ENCODE measurements at regions not wholly inside any gene's neighbourhood (a gene's known extent, or its start where the extent isn't known, plus 50 kb on each side); places are given as distances from the start of the nearest gene placed in this dataset.

DNA sequence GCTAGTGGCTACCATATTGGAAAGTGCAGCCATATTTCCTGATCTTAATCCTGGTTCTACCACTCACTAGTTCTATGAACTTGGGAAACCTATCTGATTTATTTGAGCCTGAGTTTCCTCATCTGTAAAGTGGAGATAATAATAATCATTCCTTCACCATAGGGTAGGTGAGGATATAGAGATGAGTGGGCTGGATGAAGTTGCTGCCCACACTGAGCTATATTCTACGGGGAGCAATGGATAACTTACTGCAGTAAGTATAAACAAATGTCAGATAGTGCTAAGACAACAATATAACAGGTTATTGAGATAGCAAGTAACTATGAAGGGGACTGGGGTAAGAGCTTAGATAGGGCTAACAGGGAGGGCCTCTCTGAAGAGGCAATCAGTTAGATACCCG, 251.5 kb upstream of the ADAMTS9 start:
- DNase-seq = no peak

DNA sequence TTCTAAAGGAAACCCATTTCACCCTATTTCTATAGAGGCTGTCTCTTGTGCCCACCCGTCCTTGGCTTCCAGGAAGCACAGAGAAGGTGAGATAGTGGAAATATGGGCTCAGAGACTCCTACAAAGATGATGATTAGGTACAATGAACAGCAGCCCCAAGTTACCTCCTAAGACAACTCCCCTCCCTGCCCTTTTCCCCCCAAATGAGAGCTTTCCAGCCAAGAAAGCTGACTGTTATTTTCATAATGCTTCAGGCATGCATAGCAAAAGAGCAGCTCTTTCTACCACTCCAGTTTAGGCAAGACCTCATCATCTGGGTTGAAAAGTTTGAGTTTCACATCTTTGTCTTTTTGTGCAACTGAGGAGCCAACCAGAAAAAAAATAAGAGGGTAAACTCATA, 248.8 kb upstream of the ADAMTS9 start:
- no peak for DNase-seq

DNA sequence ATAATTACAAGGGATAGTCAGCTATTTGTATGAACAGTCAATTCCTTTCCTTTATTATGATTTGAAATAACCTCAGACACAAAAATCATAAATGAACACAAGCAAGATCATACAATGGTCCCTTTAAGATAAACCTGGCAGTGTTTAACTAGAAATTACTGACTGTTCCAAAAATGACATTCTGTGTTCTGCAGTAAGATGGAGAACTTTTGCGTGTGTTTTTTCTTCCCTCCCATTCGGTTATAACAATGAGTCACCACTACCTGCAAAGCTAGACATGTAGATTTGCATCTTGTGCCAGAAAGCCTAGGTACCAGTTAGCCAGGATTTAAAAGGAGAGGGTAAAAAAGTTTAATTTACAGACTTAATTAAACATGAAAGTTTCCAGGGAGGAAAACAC, 248.2 kb upstream of the ADAMTS9 start:
- DNase-seq = no peak

DNA sequence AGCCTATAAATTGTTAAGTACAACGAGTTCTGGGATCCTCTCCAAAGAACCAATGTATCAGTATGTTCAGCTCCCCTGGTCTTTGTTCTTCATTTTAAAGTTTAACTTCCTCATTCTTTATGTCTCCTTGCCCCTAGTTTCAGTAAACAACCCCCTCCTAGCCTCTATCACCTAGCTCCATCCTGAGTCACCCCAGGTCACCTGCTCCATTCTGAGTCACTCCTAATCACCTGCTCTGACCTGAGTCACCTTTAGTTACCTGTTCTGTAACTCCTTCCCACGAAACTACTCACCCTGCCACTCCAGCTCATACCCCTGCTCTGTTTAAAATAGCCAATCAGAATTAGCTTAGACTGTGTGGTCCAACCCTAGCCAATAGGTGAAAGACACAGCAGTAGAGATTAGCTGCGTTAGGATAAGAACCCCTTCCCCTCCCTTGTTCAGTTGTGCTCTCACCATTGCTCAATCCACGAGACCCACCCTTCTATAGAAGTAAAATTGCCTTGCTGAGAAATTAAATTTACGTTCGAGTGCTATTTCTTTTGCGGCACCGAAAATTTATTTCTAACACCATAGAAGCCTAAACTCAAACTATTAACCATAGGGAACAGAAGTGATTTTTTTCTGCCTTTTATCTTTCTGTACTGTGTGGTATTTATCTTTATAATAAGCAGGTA, 245.0 kb upstream of the ADAMTS9 start:
- DNase-seq = no peak

DNA sequence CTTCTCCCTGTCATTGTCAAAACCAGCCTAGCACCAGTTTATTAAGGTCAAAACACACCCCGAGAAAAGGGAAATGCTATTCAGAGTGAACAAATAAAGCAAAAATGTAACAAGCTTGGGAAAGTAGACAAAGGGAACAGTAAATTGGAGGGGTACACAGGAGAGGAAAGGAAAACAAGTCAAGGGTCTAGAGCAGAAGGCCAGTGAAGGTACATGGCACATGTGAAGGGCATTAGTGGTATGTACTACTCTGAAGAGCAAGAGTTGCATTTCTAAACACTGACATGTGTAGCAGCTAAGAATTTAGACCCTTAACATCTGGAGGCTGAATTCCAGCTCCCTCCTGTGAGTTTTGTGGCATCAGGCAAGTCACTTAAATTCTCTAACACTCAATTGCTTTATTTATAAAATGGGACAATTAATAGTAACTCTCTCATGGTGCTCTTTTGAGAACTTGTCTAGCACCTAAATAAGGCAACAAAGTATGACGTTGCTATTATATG, 244.3 kb upstream of the ADAMTS9 start:
- DNase-seq = no peak

DNA sequence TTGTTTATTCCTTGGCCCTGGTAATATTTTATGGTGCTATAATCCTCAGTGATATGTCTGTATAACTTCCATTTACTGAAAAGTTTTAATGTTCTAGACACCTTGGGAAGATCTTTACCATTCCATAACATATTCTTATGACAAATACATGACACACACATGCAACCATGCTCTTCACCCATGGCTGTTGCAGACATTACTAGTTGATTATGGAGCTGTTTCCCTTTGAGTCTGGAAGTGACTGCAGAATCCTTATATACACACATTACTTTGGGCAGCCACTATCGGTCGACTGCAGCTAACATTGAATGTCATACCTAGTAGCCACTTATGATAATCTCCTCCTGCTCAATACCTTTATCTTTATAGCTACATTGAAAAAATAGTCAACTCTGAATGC, 243.1 kb upstream of the ADAMTS9 start:
- no peak for DNase-seq

DNA sequence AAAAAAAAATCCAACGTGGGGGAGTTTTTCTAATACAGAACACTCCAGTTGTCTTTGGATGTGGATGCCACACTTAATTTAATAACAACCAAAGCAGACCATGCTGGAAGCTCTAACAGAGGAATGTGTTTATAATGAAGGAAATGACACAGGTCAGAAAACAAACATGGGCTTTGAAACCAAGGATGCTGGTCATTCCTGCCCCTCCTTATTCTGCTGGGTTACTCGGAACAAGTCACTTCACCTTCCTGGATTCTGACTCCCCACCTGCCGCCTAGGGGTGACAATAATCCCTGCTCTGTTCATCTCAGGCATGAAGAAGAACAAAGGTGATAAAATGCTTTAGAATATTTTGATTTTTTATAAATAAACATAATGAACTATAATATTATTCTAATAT, 240.9 kb upstream of the ADAMTS9 start:
- no peak for DNase-seq

DNA sequence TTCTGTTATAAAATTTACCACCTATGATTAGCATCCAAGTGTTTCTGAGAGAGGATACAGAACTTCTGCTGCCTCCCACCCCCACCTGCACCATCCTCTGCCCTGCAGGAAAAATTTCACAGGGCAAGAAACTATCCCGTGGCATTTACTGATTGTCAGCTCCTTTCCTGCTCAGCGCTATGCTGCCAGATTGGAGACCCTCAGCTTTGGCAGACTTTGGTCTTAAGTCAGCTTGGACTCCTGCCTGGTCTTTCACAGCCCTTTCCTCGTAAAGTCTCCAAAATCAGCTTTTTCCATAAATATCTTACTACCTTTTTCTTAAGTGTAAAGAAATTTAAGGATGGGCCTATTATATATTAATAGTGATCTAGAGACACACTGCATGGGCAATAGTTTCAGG, 239.9 kb upstream of the ADAMTS9 start:
- no peak for DNase-seq

DNA sequence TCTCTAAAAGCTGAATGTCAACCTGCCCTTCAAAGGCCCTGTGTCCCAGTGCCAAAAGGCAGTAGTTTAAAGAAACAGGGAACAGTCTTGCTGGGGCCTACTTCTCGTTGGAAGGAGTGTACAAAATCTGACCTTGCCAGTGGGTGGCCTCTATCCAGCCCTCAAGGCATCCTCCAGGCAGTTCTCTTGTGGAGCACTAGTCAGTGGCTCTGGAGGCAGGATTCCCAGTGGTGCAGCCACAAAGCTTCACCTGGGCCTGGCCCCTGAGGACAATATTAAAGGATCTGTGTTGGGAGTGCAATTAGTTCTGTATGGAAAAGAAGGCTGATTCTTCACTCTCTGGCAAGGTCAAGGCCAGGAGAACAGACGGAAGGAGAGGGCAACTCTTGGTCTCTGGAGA, 237.8 kb upstream of the ADAMTS9 start:
- DNase-seq = no peak

DNA sequence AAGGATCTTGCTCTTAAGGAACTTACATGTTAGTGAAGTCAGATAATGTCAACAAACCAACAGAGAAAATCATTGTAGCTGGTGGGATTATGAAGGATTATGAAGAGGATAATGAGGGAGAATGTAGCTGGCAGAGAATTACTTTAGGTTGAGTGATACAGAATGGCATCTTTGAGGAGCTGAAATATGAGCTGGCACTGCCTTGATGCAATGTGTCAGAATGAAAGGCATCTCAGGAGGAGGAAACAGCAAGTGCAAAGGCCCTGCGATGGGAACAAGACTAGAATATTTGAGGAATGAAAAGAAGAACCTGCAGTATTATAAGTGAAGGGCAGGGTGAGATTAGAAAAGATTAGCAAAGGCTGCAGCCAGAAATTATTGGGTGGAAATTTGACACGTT, 237.2 kb upstream of the ADAMTS9 start:
- DNase-seq = no peak

DNA sequence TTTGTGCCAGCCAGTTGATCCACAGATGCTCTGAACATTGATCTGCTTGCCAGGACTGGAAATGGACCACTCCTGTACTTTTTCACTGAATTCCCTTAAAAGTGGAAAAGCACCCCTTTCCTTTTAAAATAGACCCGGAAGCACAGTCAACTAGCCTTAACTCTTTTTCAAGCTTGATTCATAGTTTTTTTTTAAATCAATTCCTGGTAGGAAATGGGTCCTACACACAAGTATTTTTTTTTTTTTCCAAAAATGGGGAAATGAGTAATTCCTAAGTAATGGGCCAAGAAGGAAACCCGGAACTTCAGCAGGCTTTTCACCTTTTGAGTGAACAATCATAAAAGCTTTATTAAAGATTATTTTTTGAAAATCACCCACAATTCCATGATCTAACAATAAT, 234.4 kb upstream of the ADAMTS9 start:
- DNase-seq = no peak

DNA sequence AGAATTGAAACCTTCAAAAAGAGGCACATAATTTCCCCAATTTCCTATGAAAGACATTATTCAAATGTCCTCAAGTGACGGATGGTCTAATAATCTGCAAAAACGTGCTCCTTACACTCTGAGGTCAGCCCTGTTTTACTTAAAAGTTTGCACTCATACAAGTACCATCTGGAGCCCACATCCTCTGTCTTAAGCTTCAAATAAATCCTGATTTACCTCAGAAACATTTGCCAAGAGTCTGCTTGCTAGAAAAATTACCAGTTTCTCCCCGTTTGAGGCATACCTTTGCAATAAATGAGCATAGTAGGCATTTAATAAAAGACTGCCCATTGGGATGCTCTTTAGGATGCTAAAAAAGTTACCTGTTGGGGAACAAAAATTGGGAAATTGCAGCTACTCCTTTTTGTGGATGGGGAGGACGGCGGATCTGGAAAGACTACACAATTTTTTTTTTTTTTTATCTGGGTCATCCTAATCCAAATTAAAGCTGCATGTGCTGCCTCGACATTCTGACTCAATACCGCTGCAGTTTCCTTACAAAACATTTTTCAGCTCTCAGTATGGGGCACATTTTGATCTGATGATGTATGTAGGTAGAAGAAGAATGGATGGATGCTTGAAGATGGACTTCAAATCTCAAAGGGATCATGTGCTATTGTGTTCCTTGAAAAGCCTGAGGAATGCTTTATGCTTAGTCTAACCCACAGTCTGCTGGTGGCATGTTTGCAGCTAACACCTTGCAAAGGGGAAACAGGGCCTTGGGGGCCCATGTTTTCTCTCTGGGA, 233.7 kb upstream of the ADAMTS9 start:
- DNase-seq = no peak

DNA sequence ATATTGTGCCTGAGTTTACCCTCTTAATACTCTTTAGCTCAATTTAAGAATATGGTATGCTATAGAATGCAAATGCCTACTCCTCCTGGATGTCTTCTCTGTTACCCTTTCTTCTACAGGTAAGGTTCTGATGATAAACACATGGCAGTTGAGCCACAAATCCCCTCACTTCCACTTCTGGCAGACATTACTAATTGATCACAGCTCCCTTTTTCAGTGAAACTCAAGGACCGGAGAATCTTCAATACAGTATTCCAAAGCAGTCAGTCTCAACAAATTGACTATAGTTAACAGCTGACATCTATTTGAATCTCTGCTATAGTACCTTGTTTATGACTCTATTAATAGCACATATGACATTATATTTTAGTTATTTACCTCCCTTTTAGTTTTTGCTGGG, 232.1 kb upstream of the ADAMTS9 start:
- no peak for DNase-seq

DNA sequence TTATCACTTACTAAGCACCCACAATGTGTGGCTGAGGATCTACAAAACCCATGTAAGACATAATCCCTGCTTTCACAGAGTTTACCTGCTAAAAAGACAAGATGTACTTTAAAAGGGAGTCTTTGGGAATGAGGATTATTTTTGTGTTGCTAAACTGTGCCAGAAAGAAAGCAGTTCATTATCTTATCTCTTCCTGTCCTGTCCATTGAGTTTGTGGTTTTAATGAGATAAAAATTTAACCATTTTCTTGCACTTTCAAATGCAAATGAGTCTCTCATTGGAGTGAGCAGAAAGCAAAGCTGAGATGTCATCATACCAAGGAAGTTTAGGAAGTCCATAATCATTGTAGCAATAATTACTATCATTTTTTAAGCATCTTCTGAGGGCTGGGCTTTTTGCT, 231.2 kb upstream of the ADAMTS9 start:
- DNase-seq = no peak

DNA sequence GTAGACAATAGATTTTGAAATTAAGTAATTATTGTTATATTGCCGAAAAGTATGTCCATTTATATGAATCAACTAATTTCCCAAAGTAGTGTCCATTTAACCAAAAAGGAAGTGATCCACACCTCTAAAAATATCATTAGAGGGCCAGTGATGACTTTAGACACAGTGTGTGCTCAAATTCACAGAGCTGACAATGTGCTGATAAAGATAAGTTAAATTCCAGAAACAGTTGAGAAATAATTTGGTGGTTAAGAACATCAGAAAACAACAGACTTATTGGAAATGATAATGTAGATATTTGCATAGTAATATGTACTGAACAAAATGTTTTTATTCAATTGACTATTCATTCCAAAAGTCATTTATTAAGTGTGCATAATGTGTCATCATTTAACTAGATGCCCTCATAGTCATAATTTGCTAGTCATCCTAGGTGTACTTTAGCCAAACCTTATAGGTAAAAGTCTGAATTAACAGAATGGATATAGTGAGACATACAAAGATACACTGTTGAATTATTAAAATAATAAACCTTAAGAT, 230.2 kb upstream of the ADAMTS9 start:
- no peak for DNase-seq

DNA sequence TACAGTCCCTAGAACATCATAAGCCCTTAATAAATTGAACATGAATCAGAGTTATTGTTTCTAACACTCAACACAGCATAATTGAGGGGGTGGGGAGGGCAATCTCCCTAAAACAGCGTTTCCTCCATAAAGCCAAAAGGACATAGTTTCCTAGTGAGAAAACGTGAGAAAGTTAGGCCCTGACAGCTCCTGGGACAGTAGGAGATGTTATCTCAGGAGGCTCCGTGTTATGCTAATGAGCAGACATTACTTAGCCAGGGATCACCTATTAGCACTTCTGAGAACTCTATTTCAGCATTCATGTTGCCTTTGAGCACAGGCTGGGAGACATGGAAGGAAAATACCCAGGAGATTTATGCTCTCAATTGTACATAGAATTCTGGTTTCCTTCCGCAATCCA, 229.1 kb upstream of the ADAMTS9 start:
- DNase-seq = no peak

DNA sequence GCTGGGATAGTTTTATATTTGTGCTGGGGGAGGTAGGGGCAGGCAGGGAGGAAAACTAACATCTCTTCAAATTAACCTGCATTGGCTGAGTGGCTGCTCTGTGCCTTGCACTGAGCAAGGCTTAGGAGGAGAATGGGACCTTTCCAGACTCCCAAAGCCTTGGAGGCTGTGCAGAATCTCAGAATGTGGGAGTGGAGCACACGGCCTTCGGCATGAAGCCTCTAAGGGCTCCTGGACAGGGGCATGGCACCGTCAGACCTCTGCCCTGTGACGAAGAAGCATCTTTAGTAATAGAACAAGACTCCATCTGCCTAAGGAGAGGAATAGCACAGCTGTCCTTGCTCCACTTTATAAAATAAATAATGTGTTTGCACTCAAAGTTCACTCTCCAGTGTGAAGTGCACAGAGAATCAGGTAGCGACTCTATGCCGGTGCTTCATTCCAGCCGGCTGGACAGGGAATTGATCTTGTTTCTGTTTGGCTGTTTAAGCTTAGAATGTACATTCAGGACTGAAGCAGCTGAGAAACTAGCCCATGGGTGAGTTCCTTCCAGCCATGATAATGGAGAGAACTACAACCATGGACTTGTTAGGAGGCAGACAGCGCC, 228.5 kb upstream of the ADAMTS9 start:
- DNase-seq = no peak

DNA sequence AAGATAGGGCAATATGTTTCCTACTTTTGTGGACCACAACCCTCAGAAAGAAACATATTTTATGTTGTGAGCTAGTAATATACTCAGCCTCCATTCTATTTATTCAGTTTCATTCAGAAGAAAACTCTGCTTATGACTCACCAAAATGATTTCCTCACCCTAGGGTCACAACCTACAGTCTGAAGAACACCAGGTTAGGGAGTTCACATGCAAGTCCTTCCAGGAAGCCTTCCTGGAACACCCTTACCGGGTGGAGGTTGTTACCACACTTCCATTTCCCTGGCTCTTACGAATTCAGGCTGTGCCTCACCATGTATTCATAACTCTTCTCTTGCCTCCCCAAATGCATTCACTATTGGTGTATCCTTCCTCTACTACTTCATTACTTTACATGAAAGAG, 228.0 kb upstream of the ADAMTS9 start:
- DNase-seq = no peak

DNA sequence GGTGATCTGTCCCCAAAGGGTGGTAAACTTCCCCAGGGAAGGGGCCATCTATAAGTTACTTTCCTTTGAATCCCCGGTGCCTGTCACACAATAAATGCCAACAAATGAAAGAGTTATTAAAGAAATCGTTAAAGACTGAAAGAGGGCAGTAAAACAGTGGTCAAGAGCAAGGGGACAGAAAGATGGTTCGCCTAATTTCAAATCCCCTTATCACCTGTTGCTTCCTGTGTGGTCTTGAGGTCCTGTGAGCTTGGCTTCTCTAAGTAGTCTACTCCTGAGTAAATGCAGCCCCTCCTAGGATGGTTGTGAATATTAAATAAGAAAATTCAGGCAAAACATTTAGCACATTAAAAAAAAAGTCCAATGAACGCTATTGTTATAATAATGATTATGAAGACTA, 225.7 kb upstream of the ADAMTS9 start:
- DNase-seq = no peak

DNA sequence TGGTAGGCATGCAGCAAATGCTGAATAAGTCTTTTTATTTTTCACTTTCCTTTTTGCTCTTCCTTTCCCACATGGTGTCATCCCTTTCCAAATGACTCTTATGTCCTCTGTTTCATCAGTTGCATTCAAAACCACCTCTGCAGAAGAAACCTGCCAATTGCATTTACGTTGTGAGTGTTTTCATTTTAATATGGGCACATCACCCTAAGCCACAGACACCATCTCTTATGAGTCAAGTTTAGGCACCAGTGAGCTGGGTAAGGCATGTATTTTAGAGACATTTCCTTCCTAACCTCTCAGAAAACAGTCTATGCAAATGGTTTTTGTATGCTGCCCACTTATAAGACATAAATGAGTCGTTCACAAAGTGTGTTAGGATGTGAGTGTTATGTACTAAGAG, 223.3 kb upstream of the ADAMTS9 start:
- DNase-seq = no peak

DNA sequence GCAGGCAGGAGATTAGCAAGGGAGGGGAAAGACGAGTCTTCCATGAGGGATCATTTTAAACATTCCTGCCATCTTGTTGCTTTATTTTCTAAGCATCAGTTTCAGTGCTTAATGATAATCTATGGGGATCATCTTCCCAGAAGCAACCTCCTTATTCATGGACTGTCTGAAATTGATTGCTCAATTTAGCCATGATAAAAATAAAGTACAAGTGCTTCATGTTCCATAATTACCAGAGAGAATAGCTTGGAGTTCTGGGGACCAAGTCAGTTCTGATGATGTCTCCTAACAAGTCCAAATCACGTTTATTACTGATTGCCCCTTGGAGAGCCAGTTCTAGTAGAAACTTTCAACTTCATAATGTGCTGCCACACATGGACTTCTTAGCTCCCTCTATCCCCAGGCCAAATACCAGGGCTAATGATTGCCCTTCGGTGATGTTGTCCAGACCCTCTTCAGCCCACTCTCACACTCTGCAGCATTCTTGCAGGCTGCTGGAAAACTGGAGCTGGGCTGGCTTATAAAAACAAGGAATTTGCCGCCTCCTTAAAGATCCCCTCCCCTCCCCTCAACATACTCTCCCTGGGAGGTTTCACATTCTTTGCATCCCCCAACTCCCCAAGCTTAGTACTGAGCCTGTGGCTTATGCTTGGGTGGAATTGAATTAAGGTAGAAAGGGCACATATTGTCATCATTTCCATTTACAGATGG, 222.1 kb upstream of the ADAMTS9 start:
- no peak for DNase-seq

DNA sequence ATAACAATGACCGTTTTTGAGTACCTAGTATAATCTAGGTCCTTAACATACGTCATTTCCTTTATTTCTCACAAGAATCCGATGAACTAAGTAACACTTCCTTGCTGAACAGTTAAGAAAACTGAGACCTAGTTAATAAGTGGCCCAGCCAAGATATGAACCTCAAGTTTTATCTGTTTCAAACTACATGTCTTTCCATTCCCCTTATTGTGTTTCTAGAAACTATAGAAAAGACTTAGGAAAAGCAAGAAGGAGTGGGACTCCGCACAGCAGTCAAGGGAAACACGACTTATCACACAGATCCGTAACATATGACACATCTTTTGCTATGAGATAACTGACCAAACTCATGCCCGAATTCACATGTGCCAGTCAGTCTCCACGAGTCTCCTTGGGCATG, 221.2 kb upstream of the ADAMTS9 start:
- no peak for DNase-seq

DNA sequence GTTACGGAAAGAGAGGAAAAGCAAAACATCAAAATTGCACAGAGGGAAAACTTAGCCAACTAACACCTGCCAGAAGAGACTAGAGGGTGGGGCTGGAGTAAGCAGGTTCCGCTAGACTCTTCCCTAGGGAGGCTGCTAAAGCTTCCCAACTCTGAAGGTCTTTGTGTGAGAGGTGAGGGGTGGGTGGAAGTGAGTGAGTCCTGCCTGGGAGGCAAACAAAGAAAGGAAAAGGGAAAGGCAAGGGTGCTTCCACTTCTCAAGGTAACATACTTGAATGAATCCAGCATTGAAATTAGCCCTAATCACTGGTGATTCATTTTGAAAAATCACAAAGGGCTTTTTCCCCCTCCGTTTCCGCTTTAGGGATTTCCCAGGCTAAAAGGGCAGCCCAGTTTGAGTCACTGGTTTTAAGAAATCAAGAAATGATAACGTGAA, 220.5 kb upstream of the ADAMTS9 start:
- no peak for DNase-seq
